A673 (cell line): ENCODE measurements at regions not wholly inside any gene's neighbourhood (a gene's known extent, or its start where the extent isn't known, plus 50 kb on each side); places are given as distances from the start of the nearest gene placed in this dataset.
A peak's percentile ranks its signal among the peaks of the same experiment; 100 is the strongest.

Experiments used
- BruUV-seq: library from RNA; stranded (reverse); fragments of 400-500 nt; replicated peaks from 2 replicates; lab custom pipeline; 2021; lab: Mats Ljungman, UMichigan
- CTCF ChIA-PET: fragments of 300-600 bp; sonication (Branson Sonifier 250); formaldehyde crosslinking; loops from one replicate; lab custom pipeline; 2022; ENCODE audit warnings: antibody characterized with exemption; lab: Charles Lee
- POLR2A ChIA-PET: fragments of 300-600 bp; sonication (Branson Sonifier 250); formaldehyde crosslinking; loops from one replicate; lab custom pipeline; 2022; ENCODE audit warnings: antibody characterized with exemption; ENCODE audit not compliant: low non-redundant PET; lab: Charles Lee
- DNase-seq: peaks from one replicate; pipeline ENCODE4 v3.0.0-alpha.2; 2015; ENCODE audit warnings: low spot score
- H3K27ac ChIP-seq: fragments of 200-600 bp; sonication (generic); 2 replicates; pipeline ENCODE4 v1.5.1; 2016; ENCODE audit warnings: mixed run types, low read depth, mild to moderate bottlenecking, mixed read lengths, antibody characterized with exemption, low read length; ENCODE audit not compliant: poor library complexity, severe bottlenecking
- H3K27me3 ChIP-seq: fragments of 200-600 bp; sonication (generic); replicated peaks from 2 replicates; pipeline ENCODE4 v1.6.1; 2017; ENCODE audit warnings: mixed run types, low read depth, mild to moderate bottlenecking, mixed read lengths, antibody characterized with exemption, low read length; ENCODE audit not compliant: insufficient read depth, poor library complexity
- H3K36me3 ChIP-seq: fragments of 200-600 bp; sonication (generic); 2 replicates; pipeline ENCODE4 v1.6.1; 2016; ENCODE audit warnings: mixed run types, mild to moderate bottlenecking, mixed read lengths, antibody characterized with exemption, low read length; ENCODE audit not compliant: insufficient read depth, poor library complexity, severe bottlenecking
- H3K4me1 ChIP-seq: fragments of 200-600 bp; sonication (generic); 2 replicates; pipeline ENCODE4 v1.6.1; 2017; ENCODE audit warnings: mixed run types, mild to moderate bottlenecking, mixed read lengths, antibody characterized with exemption, low read length; ENCODE audit not compliant: insufficient read depth, poor library complexity, severe bottlenecking
- H3K4me3 ChIP-seq: fragments of 200-600 bp; sonication (generic); 2 replicates; pipeline ENCODE4 v1.5.1; 2016; ENCODE audit warnings: low read depth, mixed run types, mild to moderate bottlenecking, mixed read lengths, low read length; ENCODE audit not compliant: poor library complexity, severe bottlenecking
- H3K9me3 ChIP-seq: fragments of 200-600 bp; sonication (generic); 2 replicates; pipeline ENCODE4 v1.6.1; 2016; ENCODE audit warnings: mixed run types, low read depth, mild to moderate bottlenecking, mixed read lengths, antibody characterized with exemption, low read length; ENCODE audit not compliant: poor library complexity, severe bottlenecking
- EZH2 ChIP-seq: fragments of 200-600 bp; sonication (generic); IDR thresholded peaks from 2 replicates; pipeline ENCODE4 v1.6.1; 2017; ENCODE audit warnings: borderline replicate concordance, low read depth, mild to moderate bottlenecking, mixed read lengths, antibody characterized with exemption, low read length; ENCODE audit not compliant: poor library complexity, severe bottlenecking
- intact Hi-C: fragments of 100-400 bp; cut with micrococcal nuclease; formaldehyde crosslinking; loops from one replicate; pipeline ENCODE4 v1.10.0; 2022; ENCODE audit not compliant: unreplicated experiment
- TF ChIP-seq, protein P1 (sequence below): fragments of 300-800, 200-600 bp; sonication (generic); conservative IDR thresholded peaks from 2 replicates; pipeline ENCODE4 v1.5.1; 2017; ENCODE audit warnings: low read depth, mild to moderate bottlenecking, antibody characterized with exemption, low read length, moderate library complexity, mixed read lengths

GRCh38 chr20:12627485-12627884, 381.3 kb upstream of the SPTLC3 start:
- DNase-seq, result no peak
- Histone ChIP-seq H3K27ac (no peak overlapping the region), H3K4me1 (no peaks in the 10 kb centered on the region), H3K9me3 (no peaks in the 10 kb centered on the region), H3K4me3 (no peak overlapping the region), H3K27me3 (no peaks in the 10 kb centered on the region), H3K36me3 (no peaks in the 10 kb centered on the region)
- POLR2A ChIA-PET, result no interaction called here
- CTCF ChIA-PET, result no interaction called here
- no peak for TF ChIP-seq EZH2
- TF ChIP-seq, protein P1, sequence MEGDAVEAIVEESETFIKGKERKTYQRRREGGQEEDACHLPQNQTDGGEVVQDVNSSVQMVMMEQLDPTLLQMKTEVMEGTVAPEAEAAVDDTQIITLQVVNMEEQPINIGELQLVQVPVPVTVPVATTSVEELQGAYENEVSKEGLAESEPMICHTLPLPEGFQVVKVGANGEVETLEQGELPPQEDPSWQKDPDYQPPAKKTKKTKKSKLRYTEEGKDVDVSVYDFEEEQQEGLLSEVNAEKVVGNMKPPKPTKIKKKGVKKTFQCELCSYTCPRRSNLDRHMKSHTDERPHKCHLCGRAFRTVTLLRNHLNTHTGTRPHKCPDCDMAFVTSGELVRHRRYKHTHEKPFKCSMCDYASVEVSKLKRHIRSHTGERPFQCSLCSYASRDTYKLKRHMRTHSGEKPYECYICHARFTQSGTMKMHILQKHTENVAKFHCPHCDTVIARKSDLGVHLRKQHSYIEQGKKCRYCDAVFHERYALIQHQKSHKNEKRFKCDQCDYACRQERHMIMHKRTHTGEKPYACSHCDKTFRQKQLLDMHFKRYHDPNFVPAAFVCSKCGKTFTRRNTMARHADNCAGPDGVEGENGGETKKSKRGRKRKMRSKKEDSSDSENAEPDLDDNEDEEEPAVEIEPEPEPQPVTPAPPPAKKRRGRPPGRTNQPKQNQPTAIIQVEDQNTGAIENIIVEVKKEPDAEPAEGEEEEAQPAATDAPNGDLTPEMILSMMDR, result no peak
- BruUV-seq, result no TSS peak
- intact Hi-C loops, result no loop called here

GRCh38 chr20:12638633-12639312, 370.0 kb upstream of the SPTLC3 start:
- no peaks in the 10 kb centered on the region for H3K4me1 ChIP-seq
- CTCF ChIA-PET, result no interaction called here
- no peaks in the 10 kb centered on the region for H3K27me3 ChIP-seq
- no peaks in the 10 kb centered on the region for H3K9me3 ChIP-seq
- POLR2A ChIA-PET, result no interaction called here
- H3K27ac ChIP-seq, result no peak overlapping the region
- TF ChIP-seq EZH2, result no peak
- TF ChIP-seq, protein P1, result no peak
- BruUV-seq, result no TSS peak
- H3K36me3 ChIP-seq, result no peaks in the 10 kb centered on the region
- intact Hi-C loops, result no loop called here
- DNase-seq, result no peak
- H3K4me3 ChIP-seq, result no peak overlapping the region

GRCh38 chr20:12640251-12640650, 368.5 kb upstream of the SPTLC3 start:
- TF ChIP-seq, protein P1, result no peak
- TF ChIP-seq EZH2, result no peak
- ChIA-PET CTCF (no interaction called here), POLR2A (no interaction called here)
- peak; percentile 3 for DNase-seq
- H3K27ac ChIP-seq, result no peak overlapping the region
- no peaks in the 10 kb centered on the region for H3K9me3 ChIP-seq
- no peak overlapping the region for H3K4me3 ChIP-seq
- H3K4me1 ChIP-seq, result no peaks in the 10 kb centered on the region
- no peaks in the 10 kb centered on the region for H3K36me3 ChIP-seq
- BruUV-seq, result no TSS peak
- intact Hi-C loops, result no loop called here
- H3K27me3 ChIP-seq, result no peaks in the 10 kb centered on the region
